Pancreas (tissue), 10 donors: ENCODE measurements at regions not wholly inside any gene's neighbourhood (a gene's known extent, or its start where the extent isn't known, plus 50 kb on each side); places are given as distances from the start of the nearest gene placed in this dataset.

Source experiments
- ATAC-seq, 4 donors: fragments of 200-7000 bp; cut with Tn5 transposase; one replicate each; pipeline versions ENCODE4 v1.8.0 to v1.9.1; 2020; ENCODE audit warnings: mild to moderate bottlenecking in 4 of 4, moderate library complexity in 4 of 4
- DNase-seq, 6 donors: peaks; one replicate each; pipeline ENCODE4 v3.0.0-alpha.2; 2020
- FAIRE-seq: peaks from 2 replicates; lab custom pipeline; 2012; peaks lifted over from hg19 to GRCh38; lab: Jason Lieb, UNC
- H3K27ac ChIP-seq, 4 donors: fragments of 200-600 bp; sonication (generic); 1 replicate in 3 of 4; 2 replicates in 1 of 4; pipeline versions ENCODE4 v1.5.0 to v1.8.0; 2020
- H3K27me3 ChIP-seq, 4 donors: fragments of 200-600 bp; one replicate each; pipeline ENCODE4 v1.8.0; 2021
- H3K36me3 ChIP-seq, 3 donors: fragments of 200-600 bp; sonication (generic) in 1 of 3; one replicate each; pipeline versions ENCODE4 v1.5.0 to v1.8.0; 2020 to 2021
- H3K4me1 ChIP-seq, 3 donors: fragments of 200-600 bp; one replicate each; pipeline ENCODE4 v1.8.0; 2021
- H3K4me3 ChIP-seq, 4 donors: fragments of 200-600 bp; sonication (generic) in 2 of 4; one replicate each; pipeline versions ENCODE4 v1.5.0 to v1.8.0; 2020 to 2021
- H3K9me3 ChIP-seq, 4 donors: fragments of 200-600 bp; one replicate each; pipeline ENCODE4 v1.8.0; 2021
- CTCF ChIP-seq, 4 donors: fragments of 200-600 bp; sonication (generic) in 3 of 4; IDR thresholded peaks; one replicate each; pipeline versions ENCODE4 v1.5.0 to v1.8.0; 2021; ENCODE audit warnings: antibody characterized with exemption in 4 of 4
- WGBS, 2 donors: extraction: QIAGEN DNeasy Blood & Tissue Kit; methylation state at CpG; one replicate each; pipeline ENCODE4 v1.1.7; 2013; 5-methylcytosine and 5-hydroxymethylcytosine counted together
- intact Hi-C, 3 donors: fragments of 100-400 bp; cut with DNase I; formaldehyde crosslinking; loops; one replicate each; pipeline versions ENCODE4 v1.11.1 to v1.14.2; 2022
- donor health status: healthy with polysubstance abuse.
- donor health status: DM: no; HTN: no; CAD: no; lungs with moderate emphysema.
- donor health status: DM: no; HTN: no; CAD: no.
- donor health status: control.
- donor health status: control.
- donor health status: Bipolar disorder and iron deficiency.
- donor health status: DM: yes; HTN: yes; CAD: no.
- donor health status: DM: no; HTN: no; CAD: no.
- donor health status: DM: no; HTN: no; CAD: no.
- donor health status: DM: yes; HTN: yes; CAD: no.

- WGBS, 2 donors, result 64 to 66% methylated on average over 2 of the region's 2 CpGs
- Histone ChIP-seq H3K9me3 (no peaks in the 10 kb centered on the region), H3K4me1 (no peaks in the 10 kb centered on the region), H3K36me3 (no peaks in the 10 kb centered on the region), H3K4me3 (no peak overlapping the region), H3K27me3 (peaks cover 0 to 5% (median 0%) of the 10 kb centered on the region in 4 donors), H3K27ac (no peak overlapping the region)
- TF ChIP-seq CTCF (IDR thresholded peaks at IDR 0.05), result no peak
- no peak for ATAC-seq
- FAIRE-seq, result no peak
- intact Hi-C loops, result no loop called here
- no peak for DNase-seq
Measured at GRCh38 chrX:130550351-130550750, 148.6 kb downstream of the RBMX2 start.

GRCh38 chrX:130552444-130553073, 150.8 kb downstream of the RBMX2 start:
- no peak for TF ChIP-seq CTCF (IDR thresholded peaks at IDR 0.05)
- no peak for ATAC-seq
- intact Hi-C loops, result no loop called here
- WGBS, 2 donors, result 67 to 76% methylated on average over 6 of the region's 6 CpGs
- no peak for DNase-seq
- no peak for FAIRE-seq
- Histone ChIP-seq H3K36me3 (no peaks in the 10 kb centered on the region), H3K9me3 (no peaks in the 10 kb centered on the region), H3K4me1 (no peaks in the 10 kb centered on the region), H3K27me3 (peaks cover 0 to 5% (median 0%) of the 10 kb centered on the region in 4 donors), H3K27ac (no peak overlapping the region), H3K4me3 (no peak overlapping the region)

- H3K27ac ChIP-seq, result no peak overlapping the region
- WGBS, 2 donors, result 64 to 79% methylated on average over 3 of the region's 3 CpGs
- no peak for ATAC-seq
- H3K4me3 ChIP-seq, result no peak overlapping the region
- no peak for TF ChIP-seq CTCF (IDR thresholded peaks at IDR 0.05)
- H3K27me3 ChIP-seq, result peaks cover 0 to 5% (median 0%) of the 10 kb centered on the region in 4 donors
- intact Hi-C loops, result no loop called here
- DNase-seq, result no peak
- H3K9me3 ChIP-seq, result no peaks in the 10 kb centered on the region
- no peaks in the 10 kb centered on the region for H3K4me1 ChIP-seq
- FAIRE-seq, result no peak
- no peaks in the 10 kb centered on the region for H3K36me3 ChIP-seq
Measured at GRCh38 chrX:130555341-130555740, 153.6 kb downstream of the RBMX2 start.

GRCh38 chrX:130555757-130556156, 154.0 kb downstream of the RBMX2 start:
- FAIRE-seq (no peak), ATAC-seq (no peak), DNase-seq (no peak)
- H3K4me3 ChIP-seq, result no peak overlapping the region
- no peaks in the 10 kb centered on the region for H3K4me1 ChIP-seq
- 33 to 38% methylated on average over 3 of the region's 3 CpGs for WGBS, 2 donors
- H3K9me3 ChIP-seq, result no peaks in the 10 kb centered on the region
- peaks cover 0 to 3% (median 0%) of the 10 kb centered on the region in 4 donors for H3K27me3 ChIP-seq
- TF ChIP-seq CTCF (IDR thresholded peaks at IDR 0.05), result no peak
- no peaks in the 10 kb centered on the region for H3K36me3 ChIP-seq
- H3K27ac ChIP-seq, result no peak overlapping the region
- intact Hi-C loops, result no loop called here

- intact Hi-C loops, result no loop called here
- no peak for ATAC-seq
- Histone ChIP-seq H3K4me3 (no peak overlapping the region), H3K27ac (no peak overlapping the region), H3K9me3 (no peaks in the 10 kb centered on the region), H3K27me3 (no peaks in the 10 kb centered on the region), H3K4me1 (no peaks in the 10 kb centered on the region), H3K36me3 (no peaks in the 10 kb centered on the region)
- DNase-seq, result no peak
- no peak for TF ChIP-seq CTCF (IDR thresholded peaks at IDR 0.05)
- 88 to 95% methylated on average over 1 of the region's 1 CpG for WGBS, 2 donors
- no peak for FAIRE-seq
Measured at GRCh38 chrX:130556951-130557350, 155.2 kb downstream of the RBMX2 start.
